ENCODE measurements at regions not wholly inside any gene's neighbourhood (a gene's known extent, or its start where the extent isn't known, plus 50 kb on each side); places are given as distances from the start of the nearest gene placed in this dataset.

DNA sequence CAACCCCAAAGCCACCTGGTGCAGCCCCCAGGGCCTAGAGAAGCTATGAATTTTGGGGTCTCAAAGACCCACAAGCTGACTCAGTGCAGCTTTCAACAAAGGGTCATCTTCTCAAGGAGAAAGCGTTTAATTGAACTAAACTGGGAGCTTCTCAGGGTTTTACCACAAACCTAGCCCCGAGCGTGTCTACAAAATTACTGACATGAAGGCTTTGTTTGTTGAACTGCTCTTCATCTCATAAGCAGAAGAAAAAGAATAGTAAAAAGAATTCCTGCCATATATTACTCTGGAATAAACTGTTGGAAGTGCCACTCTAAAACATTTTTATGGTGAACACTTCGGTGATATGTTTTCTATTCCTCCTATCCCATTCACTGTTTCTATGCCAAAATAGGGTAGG is 50.8 kb upstream of the INCENP start:
- H2BK5ac ChIP-seq (ENCODE audit: low read length), result no peak overlapping the region
- no peak overlapping the region for H2BK15ac ChIP-seq (ENCODE audit: low read length)
- no peak overlapping the region for H3K4me2 ChIP-seq (ENCODE audit: insufficient read depth, low read length, poor library complexity, severe bottlenecking)
- WGBS, 2 donors (ENCODE audit: extremely low coverage in 2 of 2, insufficient read length in 2 of 2, insufficient replicate concordance in 1 of 2), result no CpG with 5 or more reads among the region's 4 CpGs
- H2BK12ac ChIP-seq (ENCODE audit: low read length), result no peak overlapping the region
- H3K27me3 ChIP-seq (ENCODE audit: control insufficient read depth in 3 of 3, insufficient read depth in 3 of 3, low read depth in 1 of 3, low read length in 3 of 3), result peaks cover 0 to 4% (median 0%) of the 10 kb centered on the region in 3 experiments
- H2AFZ ChIP-seq (ENCODE audit: low read length), result no peak overlapping the region
- H3K36me3 ChIP-seq (replicated peaks in 1 of 2; ENCODE audit: control insufficient read depth in 2 of 2, insufficient read depth in 2 of 2, low read length in 2 of 2), result no peaks in the 10 kb centered on the region
- no peak overlapping the region for H3K14ac ChIP-seq (ENCODE audit: low read length)
- H3K27ac ChIP-seq (replicated peaks; ENCODE audit: low read length), result no peak overlapping the region
- H3K9me3 ChIP-seq (replicated peaks in 1 of 2; ENCODE audit: control insufficient read depth in 2 of 2, insufficient read depth in 1 of 2, low read depth in 1 of 2, low read length in 2 of 2), result peaks cover 0 to 2% of the 10 kb centered on the region in 2 donors
- H4K8ac ChIP-seq (ENCODE audit: low read depth, low read length), result no peak overlapping the region
- no peak overlapping the region for H3K4ac ChIP-seq (ENCODE audit: low read length)
- H4K91ac ChIP-seq (ENCODE audit: low read depth, low read length, poor library complexity), result no peak overlapping the region
- no peak overlapping the region for H3K4me3 ChIP-seq (ENCODE audit: low read length in 2 of 2)
- no peak overlapping the region for H3K23ac ChIP-seq (ENCODE audit: low read depth, low read length, poor library complexity)
- no peak overlapping the region for H3K9ac ChIP-seq (ENCODE audit: low read depth, low read length, poor library complexity)
- H2BK120ac ChIP-seq (ENCODE audit: low read depth, low read length), result no peak overlapping the region
- H2AK5ac ChIP-seq (ENCODE audit: low read depth, low read length), result no peak overlapping the region
- no peaks in the 10 kb centered on the region for H3K79me1 ChIP-seq (ENCODE audit: low read depth, low read length)
- peaks cover 0 to 2% of the 10 kb centered on the region in 2 donors for H3K4me1 ChIP-seq (ENCODE audit: control insufficient read depth in 2 of 2, insufficient read depth in 1 of 2, low read depth in 1 of 2, low read length in 2 of 2)
- DNase-seq (ENCODE audit: low spot score), result no peak
- H3K18ac ChIP-seq (ENCODE audit: low read length), result no peak overlapping the region

DNA sequence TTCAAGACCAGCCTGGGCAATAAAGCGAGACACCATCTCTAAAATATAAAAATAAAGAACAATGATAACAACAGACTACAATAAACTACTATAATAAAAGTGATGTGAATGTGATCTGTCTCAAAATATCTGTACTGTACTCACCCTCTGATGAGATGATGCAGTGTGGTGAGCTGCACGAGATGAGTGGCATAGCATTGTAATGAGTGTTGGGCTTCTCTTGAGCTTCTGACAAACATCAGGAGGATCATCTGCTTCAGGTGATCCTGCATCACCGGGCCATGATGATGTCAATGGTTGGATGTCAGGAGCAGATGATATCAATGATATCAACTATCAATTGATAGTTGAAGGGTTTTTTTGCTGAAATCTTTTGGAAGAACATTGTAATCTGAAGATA is 52.4 kb upstream of the INCENP start:
- peaks cover 0 to 4% (median 0%) of the 10 kb centered on the region in 3 experiments for H3K27me3 ChIP-seq (ENCODE audit: control insufficient read depth in 3 of 3, insufficient read depth in 3 of 3, low read depth in 1 of 3, low read length in 3 of 3)
- H3K27ac ChIP-seq (replicated peaks; ENCODE audit: low read length), result no peak overlapping the region
- no peak overlapping the region for H3K4me3 ChIP-seq (ENCODE audit: low read length in 2 of 2)
- H3K4me2 ChIP-seq (ENCODE audit: insufficient read depth, low read length, poor library complexity, severe bottlenecking), result no peak overlapping the region
- H2BK120ac ChIP-seq (ENCODE audit: low read depth, low read length), result no peak overlapping the region
- no CpG with 5 or more reads among the region's 3 CpGs for WGBS, 2 donors (ENCODE audit: extremely low coverage in 2 of 2, insufficient read length in 2 of 2, insufficient replicate concordance in 1 of 2)
- H3K18ac ChIP-seq (ENCODE audit: low read length), result no peak overlapping the region
- no peak overlapping the region for H2AK5ac ChIP-seq (ENCODE audit: low read depth, low read length)
- no peak for DNase-seq (ENCODE audit: low spot score)
- H3K4me1 ChIP-seq (ENCODE audit: control insufficient read depth in 2 of 2, insufficient read depth in 1 of 2, low read depth in 1 of 2, low read length in 2 of 2), result peaks cover 0 to 2% of the 10 kb centered on the region in 2 donors
- no peak overlapping the region for H2BK12ac ChIP-seq (ENCODE audit: low read length)
- H3K79me1 ChIP-seq (ENCODE audit: low read depth, low read length), result no peaks in the 10 kb centered on the region
- no peak overlapping the region for H3K23ac ChIP-seq (ENCODE audit: low read depth, low read length, poor library complexity)
- no peak overlapping the region for H3K4ac ChIP-seq (ENCODE audit: low read length)
- H2AFZ ChIP-seq (ENCODE audit: low read length), result no peak overlapping the region
- H3K9me3 ChIP-seq (replicated peaks in 1 of 2; ENCODE audit: control insufficient read depth in 2 of 2, insufficient read depth in 1 of 2, low read depth in 1 of 2, low read length in 2 of 2), result no peaks in the 10 kb centered on the region
- H4K8ac ChIP-seq (ENCODE audit: low read depth, low read length), result no peak overlapping the region
- no peaks in the 10 kb centered on the region for H3K36me3 ChIP-seq (replicated peaks in 1 of 2; ENCODE audit: control insufficient read depth in 2 of 2, insufficient read depth in 2 of 2, low read length in 2 of 2)
- no peak overlapping the region for H2BK15ac ChIP-seq (ENCODE audit: low read length)
- H3K9ac ChIP-seq (ENCODE audit: low read depth, low read length, poor library complexity), result no peak overlapping the region
- H3K14ac ChIP-seq (ENCODE audit: low read length), result no peak overlapping the region
- no peak overlapping the region for H4K91ac ChIP-seq (ENCODE audit: low read depth, low read length, poor library complexity)
- no peak overlapping the region for H2BK5ac ChIP-seq (ENCODE audit: low read length)

DNA sequence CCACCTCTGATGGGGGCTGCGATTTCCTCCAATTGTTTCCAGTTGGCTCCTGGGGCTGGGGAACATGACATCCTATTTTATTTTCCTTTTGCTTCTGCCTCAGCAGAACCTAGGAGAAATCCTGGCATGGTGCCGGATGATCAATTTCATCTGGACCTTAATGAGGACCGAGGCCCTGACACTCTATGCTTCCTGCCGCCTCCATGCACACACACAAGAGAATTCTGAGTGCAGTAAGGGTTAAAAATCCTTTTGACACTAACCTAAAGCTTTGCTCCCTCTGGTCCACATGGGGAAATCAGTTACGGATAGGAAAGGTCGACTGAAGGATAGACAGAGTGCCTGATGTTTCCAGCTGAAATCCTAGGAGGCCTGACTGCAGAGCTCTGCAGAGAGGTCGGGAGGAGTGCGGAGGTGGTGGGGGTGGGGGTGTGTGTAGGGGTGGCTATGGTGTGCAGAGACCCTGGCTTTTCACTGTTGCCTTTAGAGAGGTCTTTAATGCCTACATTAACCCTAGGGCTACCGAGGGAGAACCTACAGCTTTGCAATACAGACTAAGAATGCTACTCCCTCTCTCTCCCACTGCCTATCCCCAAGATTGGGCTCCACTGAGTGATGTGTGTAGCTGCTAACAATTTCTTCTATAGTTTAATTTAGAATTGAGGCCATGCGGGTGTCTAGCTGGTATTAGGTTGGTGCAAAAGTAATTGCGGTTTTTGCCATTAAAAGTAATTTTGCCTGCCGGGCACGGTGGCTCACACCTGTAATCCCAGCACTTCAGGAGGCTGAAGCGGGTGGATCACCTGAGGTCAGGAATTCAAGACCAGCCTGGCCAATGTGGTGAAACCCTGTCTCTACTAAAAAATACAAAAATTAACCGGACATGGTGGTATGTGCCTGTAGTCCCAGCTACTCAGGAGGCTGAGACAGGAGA is 53.6 kb upstream of the INCENP start:
- no peak overlapping the region for H3K18ac ChIP-seq (ENCODE audit: low read length)
- no peak overlapping the region for H3K4me3 ChIP-seq (ENCODE audit: low read length in 2 of 2)
- no peak overlapping the region for H3K23ac ChIP-seq (ENCODE audit: low read depth, low read length, poor library complexity)
- H3K36me3 ChIP-seq (replicated peaks in 1 of 2; ENCODE audit: control insufficient read depth in 2 of 2, insufficient read depth in 2 of 2, low read length in 2 of 2), result no peaks in the 10 kb centered on the region
- H2AFZ ChIP-seq (ENCODE audit: low read length), result peak overlapping the region; percentile 63
- peaks cover 0 to 2% of the 10 kb centered on the region in 2 donors for H3K4me1 ChIP-seq (ENCODE audit: control insufficient read depth in 2 of 2, insufficient read depth in 1 of 2, low read depth in 1 of 2, low read length in 2 of 2)
- no peak overlapping the region for H4K8ac ChIP-seq (ENCODE audit: low read depth, low read length)
- no peak overlapping the region for H2AK5ac ChIP-seq (ENCODE audit: low read depth, low read length)
- H4K91ac ChIP-seq (ENCODE audit: low read depth, low read length, poor library complexity), result no peak overlapping the region
- no peak overlapping the region for H3K9ac ChIP-seq (ENCODE audit: low read depth, low read length, poor library complexity)
- no peak for DNase-seq (ENCODE audit: low spot score)
- H2BK5ac ChIP-seq (ENCODE audit: low read length), result no peak overlapping the region
- no peak overlapping the region for H3K14ac ChIP-seq (ENCODE audit: low read length)
- H3K79me1 ChIP-seq (ENCODE audit: low read depth, low read length), result no peaks in the 10 kb centered on the region
- no peaks in the 10 kb centered on the region for H3K9me3 ChIP-seq (replicated peaks in 1 of 2; ENCODE audit: control insufficient read depth in 2 of 2, insufficient read depth in 1 of 2, low read depth in 1 of 2, low read length in 2 of 2)
- no CpG with 5 or more reads among the region's 15 CpGs for WGBS, 2 donors (ENCODE audit: extremely low coverage in 2 of 2, insufficient read length in 2 of 2, insufficient replicate concordance in 1 of 2)
- peaks cover 0 to 8% (median 0%) of the 10 kb centered on the region in 3 experiments for H3K27me3 ChIP-seq (ENCODE audit: control insufficient read depth in 3 of 3, insufficient read depth in 3 of 3, low read depth in 1 of 3, low read length in 3 of 3)
- no peak overlapping the region for H3K4me2 ChIP-seq (ENCODE audit: insufficient read depth, low read length, poor library complexity, severe bottlenecking)
- H3K27ac ChIP-seq (replicated peaks; ENCODE audit: low read length), result no peak overlapping the region
- no peak overlapping the region for H3K4ac ChIP-seq (ENCODE audit: low read length)
- no peak overlapping the region for H2BK120ac ChIP-seq (ENCODE audit: low read depth, low read length)
- H2BK15ac ChIP-seq (ENCODE audit: low read length), result no peak overlapping the region
- H2BK12ac ChIP-seq (ENCODE audit: low read length), result no peak overlapping the region

DNA sequence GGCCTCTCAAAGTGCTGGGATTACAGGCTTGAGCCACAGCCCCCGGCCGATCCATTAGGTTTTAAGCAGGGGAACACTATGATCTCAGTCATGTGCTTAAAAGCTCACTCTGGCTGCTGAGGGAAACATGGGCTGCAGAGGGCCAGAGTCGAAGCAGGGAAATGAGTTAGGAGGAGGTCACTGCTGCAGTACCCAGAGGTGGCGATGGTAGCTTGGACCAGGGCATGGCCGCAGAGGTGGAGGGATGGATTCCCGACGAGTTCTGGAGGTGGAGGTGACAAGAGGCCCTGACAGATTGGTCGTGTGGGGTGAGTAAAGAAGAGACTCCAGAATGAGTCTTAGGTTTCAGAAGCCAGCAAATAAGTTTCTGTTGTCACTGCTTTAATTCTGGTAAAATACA is 54.4 kb upstream of the INCENP start:
- H4K91ac ChIP-seq (ENCODE audit: low read depth, low read length, poor library complexity), result no peak overlapping the region
- peaks cover 0 to 8% (median 0%) of the 10 kb centered on the region in 3 experiments for H3K27me3 ChIP-seq (ENCODE audit: control insufficient read depth in 3 of 3, insufficient read depth in 3 of 3, low read depth in 1 of 3, low read length in 3 of 3)
- H3K4ac ChIP-seq (ENCODE audit: low read length), result no peak overlapping the region
- no peak overlapping the region for H3K23ac ChIP-seq (ENCODE audit: low read depth, low read length, poor library complexity)
- no peak for DNase-seq (ENCODE audit: low spot score)
- H2AFZ ChIP-seq (ENCODE audit: low read length), result no peak overlapping the region
- no peak overlapping the region for H2AK5ac ChIP-seq (ENCODE audit: low read depth, low read length)
- no peak overlapping the region for H3K18ac ChIP-seq (ENCODE audit: low read length)
- H3K9me3 ChIP-seq (replicated peaks in 1 of 2; ENCODE audit: control insufficient read depth in 2 of 2, insufficient read depth in 1 of 2, low read depth in 1 of 2, low read length in 2 of 2), result no peaks in the 10 kb centered on the region
- H3K9ac ChIP-seq (ENCODE audit: low read depth, low read length, poor library complexity), result no peak overlapping the region
- H2BK15ac ChIP-seq (ENCODE audit: low read length), result no peak overlapping the region
- H3K79me1 ChIP-seq (ENCODE audit: low read depth, low read length), result no peaks in the 10 kb centered on the region
- H3K4me2 ChIP-seq (ENCODE audit: insufficient read depth, low read length, poor library complexity, severe bottlenecking), result no peak overlapping the region
- H3K14ac ChIP-seq (ENCODE audit: low read length), result no peak overlapping the region
- no peak overlapping the region for H3K27ac ChIP-seq (replicated peaks; ENCODE audit: low read length)
- no peak overlapping the region for H3K4me3 ChIP-seq (ENCODE audit: low read length in 2 of 2)
- H2BK120ac ChIP-seq (ENCODE audit: low read depth, low read length), result no peak overlapping the region
- no peaks in the 10 kb centered on the region for H3K36me3 ChIP-seq (replicated peaks in 1 of 2; ENCODE audit: control insufficient read depth in 2 of 2, insufficient read depth in 2 of 2, low read length in 2 of 2)
- H3K4me1 ChIP-seq (ENCODE audit: control insufficient read depth in 2 of 2, insufficient read depth in 1 of 2, low read depth in 1 of 2, low read length in 2 of 2), result peaks cover 0 to 2% of the 10 kb centered on the region in 2 donors
- no CpG with 5 or more reads among the region's 8 CpGs for WGBS, 2 donors (ENCODE audit: extremely low coverage in 2 of 2, insufficient read length in 2 of 2, insufficient replicate concordance in 1 of 2)
- no peak overlapping the region for H2BK5ac ChIP-seq (ENCODE audit: low read length)
- no peak overlapping the region for H4K8ac ChIP-seq (ENCODE audit: low read depth, low read length)
- H2BK12ac ChIP-seq (ENCODE audit: low read length), result no peak overlapping the region
